Lower leg skin (tissue), 3 donors: ENCODE measurements at regions not wholly inside any gene's neighbourhood (a gene's known extent, or its start where the extent isn't known, plus 50 kb on each side); places are given as distances from the start of the nearest gene placed in this dataset.

ENCODE experiments used
- POLR2A ChIP-seq, 2 donors: fragments of 450-650 bp; IDR thresholded peaks; one replicate each; pipeline ENCODE4 v1.6.1; 2016 to 2017; ENCODE audit warnings: antibody characterized with exemption in 2 of 2, mild to moderate bottlenecking in 1 of 2, moderate library complexity in 1 of 2
- TF ChIP-seq, protein P1 (sequence below), 3 donors: fragments of 450-650 bp; IDR thresholded peaks; one replicate each; pipeline ENCODE4 v1.5.1; 2016; ENCODE audit warnings: antibody characterized with exemption in 3 of 3, mild to moderate bottlenecking in 3 of 3, moderate library complexity in 2 of 3

DNA sequence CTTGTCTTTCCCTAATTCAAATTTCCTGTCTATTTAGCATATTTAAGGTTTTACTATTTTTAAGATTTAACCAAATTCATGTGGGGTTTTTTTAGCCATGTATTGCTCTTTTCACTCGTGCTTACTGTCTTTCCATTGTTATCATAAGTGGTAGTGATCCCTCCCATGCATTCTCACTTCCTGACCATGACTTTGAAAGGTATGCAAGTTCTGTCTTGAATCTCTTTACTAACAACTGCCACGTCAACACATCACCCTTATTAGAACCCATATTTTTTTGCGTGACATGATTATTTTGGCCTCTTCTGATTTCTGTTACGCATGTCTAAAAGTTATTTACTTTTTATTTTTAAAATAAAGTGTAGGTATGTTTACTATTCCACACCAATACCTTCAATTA lies 94.7 kb upstream of the CDH6 start:
- TF ChIP-seq, protein P1, sequence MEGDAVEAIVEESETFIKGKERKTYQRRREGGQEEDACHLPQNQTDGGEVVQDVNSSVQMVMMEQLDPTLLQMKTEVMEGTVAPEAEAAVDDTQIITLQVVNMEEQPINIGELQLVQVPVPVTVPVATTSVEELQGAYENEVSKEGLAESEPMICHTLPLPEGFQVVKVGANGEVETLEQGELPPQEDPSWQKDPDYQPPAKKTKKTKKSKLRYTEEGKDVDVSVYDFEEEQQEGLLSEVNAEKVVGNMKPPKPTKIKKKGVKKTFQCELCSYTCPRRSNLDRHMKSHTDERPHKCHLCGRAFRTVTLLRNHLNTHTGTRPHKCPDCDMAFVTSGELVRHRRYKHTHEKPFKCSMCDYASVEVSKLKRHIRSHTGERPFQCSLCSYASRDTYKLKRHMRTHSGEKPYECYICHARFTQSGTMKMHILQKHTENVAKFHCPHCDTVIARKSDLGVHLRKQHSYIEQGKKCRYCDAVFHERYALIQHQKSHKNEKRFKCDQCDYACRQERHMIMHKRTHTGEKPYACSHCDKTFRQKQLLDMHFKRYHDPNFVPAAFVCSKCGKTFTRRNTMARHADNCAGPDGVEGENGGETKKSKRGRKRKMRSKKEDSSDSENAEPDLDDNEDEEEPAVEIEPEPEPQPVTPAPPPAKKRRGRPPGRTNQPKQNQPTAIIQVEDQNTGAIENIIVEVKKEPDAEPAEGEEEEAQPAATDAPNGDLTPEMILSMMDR (IDR thresholded peaks at IDR 0.05): no peak
- TF ChIP-seq POLR2A (IDR thresholded peaks at IDR 0.05): no peak
